Neural cell (in vitro differentiated cells): ENCODE measurements at regions not wholly inside any gene's neighbourhood (a gene's known extent, or its start where the extent isn't known, plus 50 kb on each side); places are given as distances from the start of the nearest gene placed in this dataset.

ENCODE experiments used
- H2AFZ ChIP-seq: fragments of 200-600, 300-800 bp; sonication (generic), shearing (Covaris generic); 2 replicates; pipeline ENCODE4 v1.6.0; 2014; ENCODE audit warnings: low read depth, mild to moderate bottlenecking, antibody characterized with exemption, low read length, moderate library complexity
- H3F3A ChIP-seq: fragments of 200-600 bp; shearing (Covaris generic); 2 replicates; pipeline ENCODE4 v1.6.1; 2016; ENCODE audit warnings: mild to moderate bottlenecking, moderate library complexity, mixed read lengths, antibody characterized with exemption, low read length; ENCODE audit not compliant: insufficient read depth, poor library complexity, severe bottlenecking
- H3K27ac ChIP-seq: fragments of 200-600, 300-800 bp; sonication (generic), shearing (Covaris generic); 2 replicates; pipeline ENCODE4 v1.5.1; 2014; ENCODE audit warnings: mild to moderate bottlenecking, low read length, moderate library complexity
- H3K27me3 ChIP-seq: fragments of 300-800, 200-600 bp; sonication (generic), shearing (Covaris generic); 2 replicates; pipeline ENCODE4 v1.6.0; 2014; ENCODE audit warnings: mild to moderate bottlenecking, low read depth, low read length, moderate library complexity; ENCODE audit not compliant: insufficient read depth
- H3K36me3 ChIP-seq: fragments of 300-800, 200-600 bp; sonication (generic), shearing (Covaris generic); 2 replicates; pipeline ENCODE4 v1.5.1; 2014; ENCODE audit warnings: mild to moderate bottlenecking, antibody characterized with exemption, low read length, moderate library complexity; ENCODE audit not compliant: insufficient read depth
- H3K4me2 ChIP-seq: fragments of 300-800, 200-600 bp; sonication (generic), shearing (Covaris generic); 2 replicates; pipeline ENCODE4 v1.6.0; 2014; ENCODE audit warnings: mild to moderate bottlenecking, low read length
- H3K4me3 ChIP-seq: fragments of 300-800, 200-600 bp; sonication (generic), shearing (Covaris generic); 2 replicates; pipeline ENCODE4 v1.5.1; 2014; ENCODE audit warnings: mild to moderate bottlenecking, low read length, moderate library complexity
- H3K79me2 ChIP-seq: fragments of 200-600 bp; shearing (Covaris generic); replicated peaks from 2 replicates; pipeline ENCODE4 v1.6.0; 2014; ENCODE audit warnings: mild to moderate bottlenecking, low read length, moderate library complexity; ENCODE audit not compliant: insufficient read depth
- H3K9ac ChIP-seq: fragments of 300-800, 200-600 bp; sonication (generic), shearing (Covaris generic); 2 replicates; pipeline ENCODE4 v1.6.1; 2016; ENCODE audit warnings: mild to moderate bottlenecking, low read length, mixed read lengths
- H3K9me2 ChIP-seq: fragments of 200-600 bp; shearing (Covaris generic); 2 replicates; pipeline ENCODE4 v1.6.1; 2016; ENCODE audit warnings: mild to moderate bottlenecking, low read length, mixed read lengths; ENCODE audit not compliant: insufficient read depth
- H3K9me3 ChIP-seq: fragments of 200-600, 300-800 bp; sonication (generic), shearing (Covaris generic); 2 replicates; pipeline ENCODE4 v1.6.1; 2016; ENCODE audit warnings: mild to moderate bottlenecking, mixed run types, low read length, moderate library complexity, mixed read lengths
- H4K20me1 ChIP-seq: fragments of 200-600 bp; shearing (Covaris generic); 2 replicates; pipeline ENCODE4 v1.6.1; 2016; ENCODE audit warnings: mild to moderate bottlenecking, mixed run types; ENCODE audit not compliant: insufficient read depth
- CTCF ChIP-seq: fragments of 450-650 bp; IDR thresholded peaks from 2 replicates; pipeline ENCODE4 v1.5.1; 2014; ENCODE audit warnings: antibody characterized with exemption, mild to moderate bottlenecking, moderate library complexity; ENCODE audit not compliant: poor library complexity, severe bottlenecking
- EP300 ChIP-seq: fragments of 450-650 bp; conservative IDR thresholded peaks from 2 replicates; pipeline ENCODE4 v1.6.1; 2014; ENCODE audit warnings: antibody characterized with exemption, mild to moderate bottlenecking, moderate library complexity; ENCODE audit not compliant: poor library complexity, severe bottlenecking
- EZH2 ChIP-seq: fragments of 200-600, 300-800 bp; shearing (Covaris generic), sonication (generic); IDR thresholded peaks from 2 replicates; pipeline ENCODE4 v1.6.1; 2014; ENCODE audit warnings: antibody characterized with exemption, low read length, borderline replicate concordance, mild to moderate bottlenecking; ENCODE audit not compliant: insufficient read depth, poor library complexity, severe bottlenecking
- MXI1 ChIP-seq: fragments of 450-650 bp; conservative IDR thresholded peaks from 2 replicates; pipeline ENCODE4 v1.6.1; 2014; ENCODE audit warnings: antibody characterized with exemption, mild to moderate bottlenecking; ENCODE audit not compliant: poor library complexity, severe bottlenecking
- POLR2AphosphoS5 ChIP-seq: IDR thresholded peaks from 2 replicates; pipeline ENCODE4 v1.6.1; 2012
- RAD21 ChIP-seq: fragments of 450-650 bp; conservative IDR thresholded peaks from 2 replicates; pipeline ENCODE4 v1.6.1; 2014; ENCODE audit warnings: antibody characterized with exemption, mild to moderate bottlenecking, moderate library complexity
- REST ChIP-seq: IDR thresholded peaks from 2 replicates; pipeline ENCODE4 v1.6.1; 2012; ENCODE audit warnings: borderline replicate concordance
- SMC3 ChIP-seq: fragments of 450-650 bp; conservative IDR thresholded peaks from 2 replicates; pipeline ENCODE4 v1.6.1; 2014; ENCODE audit warnings: antibody characterized with exemption, mild to moderate bottlenecking, moderate library complexity; ENCODE audit not compliant: poor library complexity
- TAF1 ChIP-seq: IDR thresholded peaks from 2 replicates; pipeline ENCODE4 v1.6.1; 2012; ENCODE audit warnings: low read depth

GRCh38 chr7:12979181-12979580, 291.7 kb downstream of the ARL4A start:
- TF ChIP-seq MXI1: no peak
- no peak for TF ChIP-seq EZH2
- no peak for TF ChIP-seq TAF1
- Histone ChIP-seq H3K36me3 (no peaks in the 10 kb centered on the region), H3K9me2 (no peaks in the 10 kb centered on the region), H2AFZ (no peak overlapping the region), H3K4me3 (no peak overlapping the region), H3F3A (no peaks in the 10 kb centered on the region), H3K27me3 (no peaks in the 10 kb centered on the region), H4K20me1 (no peaks in the 10 kb centered on the region), H3K9ac (no peak overlapping the region), H3K79me2 (no peaks in the 10 kb centered on the region), H3K27ac (no peak overlapping the region), H3K4me2 (no peak overlapping the region), H3K9me3 (no peaks in the 10 kb centered on the region)

- H3K27ac ChIP-seq: no peak overlapping the region
- no peaks in the 10 kb centered on the region for H3K36me3 ChIP-seq
- H3F3A ChIP-seq: no peaks in the 10 kb centered on the region
- H3K9me3 ChIP-seq: no peaks in the 10 kb centered on the region
- no peak for TF ChIP-seq EP300
- no peak for TF ChIP-seq RAD21
- TF ChIP-seq MXI1: no peak
- TF ChIP-seq SMC3: no peak
- no peak for TF ChIP-seq CTCF
- no peak for TF ChIP-seq TAF1
- TF ChIP-seq POLR2AphosphoS5: no peak
- TF ChIP-seq EZH2: no peak
- no peak for TF ChIP-seq REST
- H3K9ac ChIP-seq: no peak overlapping the region
- no peaks in the 10 kb centered on the region for H3K27me3 ChIP-seq
- no peaks in the 10 kb centered on the region for H3K9me2 ChIP-seq
- no peaks in the 10 kb centered on the region for H4K20me1 ChIP-seq
- no peaks in the 10 kb centered on the region for H3K79me2 ChIP-seq
- no peak overlapping the region for H3K4me2 ChIP-seq
- no peak overlapping the region for H3K4me3 ChIP-seq
- H2AFZ ChIP-seq: no peak overlapping the region
Observed at GRCh38 chr7:12982178-12982577, 294.7 kb downstream of the ARL4A start.

- Histone ChIP-seq H3K9me3 (no peaks in the 10 kb centered on the region), H2AFZ (no peak overlapping the region), H3K27me3 (no peaks in the 10 kb centered on the region), H3F3A (no peaks in the 10 kb centered on the region), H3K9me2 (no peaks in the 10 kb centered on the region), H3K4me3 (no peak overlapping the region), H3K4me2 (no peak overlapping the region), H3K9ac (no peak overlapping the region), H3K27ac (no peak overlapping the region), H4K20me1 (no peaks in the 10 kb centered on the region), H3K36me3 (no peaks in the 10 kb centered on the region), H3K79me2 (no peaks in the 10 kb centered on the region)
- TF ChIP-seq SMC3 (no peak), MXI1 (no peak), REST (no peak), TAF1 (no peak)
Observed at GRCh38 chr7:12984117-12984516, 296.7 kb downstream of the ARL4A start.
